HL-60 (cell line): ENCODE measurements at regions not wholly inside any gene's neighbourhood (a gene's known extent, or its start where the extent isn't known, plus 50 kb on each side); places are given as distances from the start of the nearest gene placed in this dataset.

Experiments used
- DNase-seq, 2 experiments: peaks; one replicate each; pipeline ENCODE4 v3.0.0-alpha.2; 2010 to 2020; ENCODE audit warnings: low read depth in 1 of 2, low spot score in 1 of 2
- H3K27ac ChIP-seq: fragments of 250-450 bp; sonication (Bioruptor Pico); replicated peaks from 2 replicates; pipeline ENCODE4 v1.5.1; 2020; ENCODE audit warnings: mild to moderate bottlenecking, moderate library complexity
- H3K27me3 ChIP-seq: fragments of 250-450 bp; sonication (Bioruptor Pico); 2 replicates; pipeline ENCODE4 v1.5.1; 2021; ENCODE audit warnings: mild to moderate bottlenecking, moderate library complexity; ENCODE audit not compliant: insufficient read depth, poor library complexity, severe bottlenecking
- H3K4me3 ChIP-seq: replicated peaks from 2 replicates; pipeline ENCODE4 v1.5.1; 2011; ENCODE audit warnings: mild to moderate bottlenecking, control low read depth, low read length; ENCODE audit not compliant: insufficient read depth
- CTCF ChIP-seq: IDR thresholded peaks from one replicate; pipeline ENCODE4 v1.5.1; 2011; ENCODE audit warnings: low read length, control low read depth, inconsistent platforms; ENCODE audit not compliant: insufficient read depth
- GABPA ChIP-seq: IDR thresholded peaks from 2 replicates; pipeline ENCODE4 v1.6.1; 2012; ENCODE audit warnings: low read depth
- POLR2AphosphoS5 ChIP-seq: IDR thresholded peaks from 2 replicates; pipeline ENCODE4 v1.6.1; 2012; ENCODE audit warnings: low read depth
- REST ChIP-seq: IDR thresholded peaks from 2 replicates; pipeline ENCODE4 v1.6.1; 2012; ENCODE audit warnings: low read depth; ENCODE audit not compliant: insufficient replicate concordance
- SPI1 ChIP-seq: IDR thresholded peaks from 2 replicates; pipeline ENCODE4 v1.6.1; 2012; ENCODE audit warnings: low read depth, mild to moderate bottlenecking, borderline replicate concordance

DNA sequence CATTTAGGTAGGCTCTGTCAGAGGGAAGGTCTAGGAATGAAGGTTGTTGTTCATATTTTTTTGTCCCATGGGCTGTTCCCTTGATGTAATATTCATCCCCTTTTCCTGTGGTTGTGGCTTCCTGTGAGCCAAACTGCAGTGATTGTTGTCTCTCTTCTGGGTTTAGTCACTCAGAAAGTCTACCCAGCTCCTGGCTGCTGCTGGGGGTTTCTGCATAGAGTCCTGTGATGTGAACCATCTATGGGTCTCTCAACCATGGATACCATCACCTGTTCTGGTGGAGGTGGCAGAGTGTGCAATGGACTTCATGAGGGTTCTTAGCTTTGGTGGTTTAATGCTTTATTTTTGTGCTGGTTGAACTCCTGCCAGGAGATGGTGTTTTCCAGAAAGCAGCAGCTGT is 122.8 kb downstream of the ZC4H2 start:
- no peak overlapping the region for H3K27ac ChIP-seq
- no peak overlapping the region for H3K4me3 ChIP-seq
- H3K27me3 ChIP-seq = no peaks in the 10 kb centered on the region
- no peak for DNase-seq
- TF ChIP-seq CTCF (no peak), REST (no peak), SPI1 (no peak), POLR2AphosphoS5 (no peak), GABPA (no peak)

GRCh38 chrX:64850371-64851082 is 125.7 kb downstream of the ZC4H2 start:
- no peak overlapping the region for H3K27ac ChIP-seq
- DNase-seq = no peak
- H3K4me3 ChIP-seq = no peak overlapping the region
- TF ChIP-seq GABPA = no peak
- TF ChIP-seq SPI1 = no peak
- no peak for TF ChIP-seq POLR2AphosphoS5
- TF ChIP-seq CTCF = no peak
- TF ChIP-seq REST = no peak
- H3K27me3 ChIP-seq = no peaks in the 10 kb centered on the region

GRCh38 chrX:64843224-64843623 is 133.0 kb downstream of the ZC4H2 start:
- peaks cover 2% of the 10 kb centered on the region for H3K27me3 ChIP-seq
- DNase-seq = no peak
- H3K27ac ChIP-seq = no peak overlapping the region
- TF ChIP-seq REST (no peak), GABPA (no peak), CTCF (no peak), SPI1 (no peak), POLR2AphosphoS5 (no peak)
- H3K4me3 ChIP-seq = no peak overlapping the region
